ENCODE measurements at regions not wholly inside any gene's neighbourhood (a gene's known extent, or its start where the extent isn't known, plus 50 kb on each side); places are given as distances from the start of the nearest gene placed in this dataset.
A peak's percentile ranks its signal among the peaks of the same experiment; 100 is the strongest.

- DNase-seq: no peak
Measured at GRCh38 chr3:86257955-86258641, 732.9 kb downstream of the VGLL3 start.

DNA sequence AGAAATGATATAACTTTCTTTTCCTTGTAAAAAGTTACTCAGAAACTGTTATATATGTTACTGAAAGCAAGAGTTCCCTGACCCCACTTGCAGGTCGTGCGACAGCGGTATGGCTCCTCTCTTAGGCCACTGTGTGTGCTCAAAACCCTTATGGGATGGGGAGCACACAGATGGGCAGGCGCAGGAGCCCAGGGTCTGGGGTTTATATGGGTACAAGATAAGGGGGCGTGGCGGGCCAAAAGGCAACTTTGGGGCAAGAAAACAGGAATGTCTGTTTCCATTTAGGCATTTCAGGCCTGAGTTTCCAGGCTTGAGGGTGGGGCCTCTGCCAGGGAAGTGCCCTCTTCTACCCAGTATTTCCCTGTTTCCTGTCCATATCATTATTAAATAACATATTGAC lies 736.5 kb downstream of the VGLL3 start:
- DNase-seq: no peak

- DNase-seq: no peak
Measured at GRCh38 chr3:86251781-86252180, 739.2 kb downstream of the VGLL3 start.

GRCh38 chr3:86249833-86250232 lies 741.1 kb downstream of the VGLL3 start:
- DNase-seq: no peak

GRCh38 chr3:86245360-86245759 lies 745.6 kb downstream of the VGLL3 start:
- no peak for DNase-seq

GRCh38 chr3:86244905-86245304 lies 746.0 kb downstream of the VGLL3 start:
- DNase-seq: no peak

GRCh38 chr3:86239946-86240345 lies 751.0 kb downstream of the VGLL3 start:
- DNase-seq: no peak

DNA sequence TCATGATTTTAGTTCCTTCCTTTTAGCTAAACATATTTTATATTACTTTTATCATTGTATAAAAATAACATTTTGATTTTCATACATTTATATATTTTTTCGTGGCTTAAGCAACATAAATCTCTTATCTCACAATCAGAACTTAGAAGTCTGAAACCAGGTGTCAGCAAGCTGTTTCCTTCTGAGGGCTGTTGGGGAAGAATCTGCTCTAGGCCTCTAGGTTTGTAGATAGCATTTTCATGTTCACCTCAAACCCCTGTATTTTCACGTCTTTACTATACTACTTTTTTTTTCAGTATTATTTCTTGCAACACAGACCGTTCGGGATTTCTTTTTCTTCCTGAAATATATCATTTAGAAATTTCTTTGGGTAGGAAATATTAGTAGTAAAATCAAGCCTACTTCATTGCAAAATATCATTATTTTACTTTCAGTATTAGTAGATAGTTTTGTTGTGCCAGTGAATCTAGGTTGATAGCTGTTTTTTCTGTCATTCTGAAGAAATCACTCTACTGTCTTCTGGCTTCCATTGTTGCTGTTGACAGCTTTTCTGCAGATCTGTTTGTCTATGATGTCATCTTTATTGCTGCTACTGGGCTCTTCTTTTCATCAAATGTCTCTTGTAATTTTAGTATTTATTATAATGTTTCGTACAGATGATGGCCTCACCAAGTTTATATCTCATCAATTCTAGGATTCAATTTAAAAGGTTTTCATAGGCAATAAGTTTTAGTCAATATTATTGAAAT lies 756.3 kb downstream of the VGLL3 start:
- DNase-seq: no peak

DNA sequence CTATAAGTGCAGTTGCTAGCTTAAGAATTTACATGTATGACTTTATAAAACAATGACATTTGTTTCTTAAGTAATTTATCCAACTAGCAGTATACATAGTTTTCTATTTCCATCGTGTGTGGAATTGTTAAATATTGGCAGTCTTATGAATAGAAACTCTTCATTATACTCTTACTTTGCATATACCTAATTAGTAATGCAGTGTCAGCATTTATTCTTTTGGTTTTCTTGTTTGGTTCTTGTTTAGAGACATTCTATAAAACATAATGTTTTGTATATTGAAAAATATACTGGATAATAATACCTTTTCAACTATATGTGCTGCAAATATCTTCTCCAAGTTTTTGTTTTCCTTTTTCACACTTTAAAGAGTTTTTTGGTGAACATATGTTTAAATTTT lies 760.2 kb downstream of the VGLL3 start:
- DNase-seq: no peak

DNA sequence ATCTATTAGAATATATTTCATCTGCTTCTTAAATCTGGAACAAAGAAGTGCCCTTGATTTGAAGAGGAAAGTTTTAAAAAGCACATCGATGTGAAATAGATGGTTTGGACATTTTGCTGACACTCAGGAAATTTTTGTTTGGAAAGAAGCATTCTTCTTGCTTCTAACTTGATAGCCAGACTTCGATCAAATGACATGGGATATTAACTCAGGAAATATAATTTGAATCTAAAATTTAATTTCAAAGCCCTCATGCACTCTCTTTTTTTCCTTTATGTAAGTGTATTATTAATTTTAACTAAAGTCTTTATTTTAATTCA lies 761.2 kb downstream of the VGLL3 start:
- DNase-seq: no peak

- peak; percentile 18 for DNase-seq
Measured at GRCh38 chr3:86229086-86229774, 761.7 kb downstream of the VGLL3 start.

DNA sequence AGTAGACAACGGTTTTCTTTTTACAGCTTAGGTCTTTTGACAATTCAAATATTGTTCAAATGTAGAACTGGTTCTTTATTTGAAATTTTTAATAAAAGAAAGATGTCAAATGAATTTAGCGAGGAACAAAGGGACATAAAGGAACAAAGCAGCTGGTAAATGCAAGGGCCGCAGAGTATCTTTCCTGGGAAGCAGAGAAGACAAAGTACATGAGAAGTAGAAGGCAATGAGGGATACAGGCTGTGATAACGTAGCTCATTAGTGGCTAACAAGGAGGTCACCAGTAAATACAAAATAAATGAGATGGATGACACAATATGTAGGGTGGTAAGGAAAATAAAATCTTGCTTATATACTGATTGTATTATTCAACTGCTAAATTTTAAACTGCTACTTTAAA lies 762.8 kb downstream of the VGLL3 start:
- DNase-seq: no peak

DNA sequence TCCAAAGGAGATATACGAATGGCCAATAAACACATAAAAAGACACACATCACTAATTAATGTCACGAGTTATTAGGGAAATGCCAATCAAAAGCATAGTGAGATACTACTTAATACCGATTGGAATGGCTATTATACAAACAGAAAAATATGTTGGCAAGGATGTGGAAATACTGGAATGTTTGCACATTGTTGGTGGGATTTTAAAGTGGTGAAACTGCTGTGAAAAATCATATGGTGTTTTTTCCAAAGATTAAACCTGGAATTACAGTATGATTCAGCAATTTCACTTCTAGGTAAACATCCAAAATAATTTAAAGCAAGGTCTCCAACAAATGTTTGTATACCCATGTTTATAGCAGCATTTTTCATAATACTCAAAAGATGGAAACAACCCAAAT lies 765.5 kb downstream of the VGLL3 start:
- no peak for DNase-seq

GRCh38 chr3:86221601-86222000 lies 769.3 kb downstream of the VGLL3 start:
- no peak for DNase-seq

GRCh38 chr3:86208772-86209171 lies 782.2 kb downstream of the VGLL3 start:
- DNase-seq: no peak

DNA sequence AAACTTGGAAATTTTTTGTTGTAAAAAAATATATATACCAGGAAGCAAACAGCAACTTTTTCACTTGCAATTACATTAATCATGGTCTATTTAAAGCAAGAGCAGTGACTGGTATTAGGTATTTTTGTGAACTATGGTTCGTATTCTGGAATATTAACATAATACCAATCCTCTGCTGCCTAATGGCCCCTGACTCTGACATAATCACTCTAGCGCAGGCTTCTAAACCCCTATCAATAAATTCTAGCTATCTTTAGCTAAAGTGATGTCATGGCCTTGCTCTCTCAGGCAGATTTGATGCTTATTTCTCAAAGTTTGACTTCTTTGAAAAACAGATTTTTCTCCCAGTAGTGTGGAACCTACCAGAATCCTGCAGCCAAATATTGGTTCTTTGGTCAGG lies 808.3 kb downstream of the VGLL3 start:
- no peak for DNase-seq

GRCh38 chr3:86180696-86181095 lies 810.3 kb downstream of the VGLL3 start:
- no peak for DNase-seq

DNA sequence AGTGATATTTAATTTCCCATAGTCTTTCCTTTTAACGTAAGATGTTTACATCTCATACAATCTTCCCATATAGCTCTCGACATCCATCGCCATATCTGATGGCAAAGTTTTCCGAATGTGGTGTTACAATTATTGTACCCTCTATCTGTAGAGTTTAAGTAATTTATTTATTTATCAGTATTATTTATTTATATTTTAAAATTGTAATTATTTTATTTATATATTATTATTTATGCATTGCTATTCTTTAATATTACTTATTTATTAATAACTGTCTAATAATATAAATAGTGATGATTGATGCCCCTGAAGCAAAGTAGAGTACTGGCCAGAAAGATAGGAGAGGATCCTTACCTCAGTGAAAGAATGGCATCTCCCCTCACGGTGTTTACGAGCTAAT lies 812.9 kb downstream of the VGLL3 start:
- no peak for DNase-seq

- no peak for DNase-seq
Measured at GRCh38 chr3:86176445-86176784, 814.5 kb downstream of the VGLL3 start.

DNA sequence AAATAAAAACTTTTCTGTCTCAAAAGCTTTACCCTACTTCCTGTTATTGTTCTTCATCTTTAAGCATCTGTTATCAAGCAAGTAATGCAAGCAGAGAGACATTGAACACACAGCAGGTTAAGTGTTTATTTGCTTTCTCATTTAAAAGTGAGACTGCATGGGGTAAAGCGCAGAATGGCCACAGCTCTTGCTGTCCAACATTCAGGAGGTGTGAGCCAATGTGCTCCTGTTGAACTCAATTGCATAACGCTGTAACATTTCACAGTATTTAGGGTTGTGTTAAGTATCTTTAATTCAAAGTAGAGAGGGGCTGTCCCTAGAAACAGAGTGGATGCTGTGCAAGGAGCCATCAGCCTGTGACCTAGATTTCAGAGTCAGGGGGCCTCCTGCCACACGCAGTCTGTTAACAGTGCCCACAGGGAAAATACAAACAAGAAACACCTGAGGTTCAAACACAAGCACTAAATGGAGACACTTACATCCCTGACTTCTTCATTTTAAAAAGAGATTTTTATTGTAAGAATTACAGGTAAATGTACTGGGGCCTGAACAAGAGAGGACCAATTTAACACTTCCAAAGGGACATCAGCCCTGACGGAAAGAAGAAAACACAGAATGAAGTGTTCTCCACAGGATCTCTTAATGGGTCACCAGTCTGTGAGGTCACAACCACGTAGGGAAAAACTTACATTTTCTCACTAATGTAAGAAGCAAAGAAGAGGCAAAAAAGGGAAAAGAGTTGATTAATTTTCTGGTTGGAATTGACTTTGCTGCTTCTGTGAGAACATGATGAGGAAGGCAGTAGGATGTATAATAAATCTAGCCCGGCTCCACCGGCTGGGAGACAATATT lies 815.1 kb downstream of the VGLL3 start:
- no peak for DNase-seq

DNA sequence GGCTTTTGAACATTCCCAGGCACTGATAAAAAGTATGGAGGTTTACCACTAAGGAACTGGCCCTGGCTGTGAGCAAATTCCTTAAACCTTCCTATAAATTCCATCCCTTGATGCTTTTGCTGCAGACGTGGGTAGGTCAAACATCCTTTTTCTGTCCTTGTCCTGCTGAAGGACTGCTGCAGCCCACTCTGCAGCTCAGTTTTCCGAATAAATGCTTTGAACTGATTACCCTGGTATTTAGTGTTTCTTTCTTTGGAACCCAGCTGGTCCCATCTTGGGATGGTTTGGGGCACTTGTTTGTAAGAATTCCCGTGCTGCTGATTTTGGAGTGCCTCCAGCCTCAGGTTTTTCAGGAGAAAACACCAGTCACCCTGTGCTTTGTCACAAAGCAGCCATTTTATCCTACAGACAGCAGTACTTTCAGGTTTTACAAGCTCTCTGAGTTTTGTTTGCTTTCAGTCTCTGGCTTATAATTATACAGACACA lies 815.9 kb downstream of the VGLL3 start:
- DNase-seq: no peak

GRCh38 chr3:86173401-86173800 lies 817.5 kb downstream of the VGLL3 start:
- no peak for DNase-seq

GRCh38 chr3:86168512-86168911 lies 822.4 kb downstream of the VGLL3 start:
- no peak for DNase-seq
